ENCODE measurements at regions not wholly inside any gene's neighbourhood (a gene's known extent, or its start where the extent isn't known, plus 50 kb on each side); places are given as distances from the start of the nearest gene placed in this dataset.
"Not testable (repeated sequence)": the region's sequence is repeated elsewhere in the genome, so short reads cannot be mapped to it uniquely, and the experiment has no call there.

DNA sequence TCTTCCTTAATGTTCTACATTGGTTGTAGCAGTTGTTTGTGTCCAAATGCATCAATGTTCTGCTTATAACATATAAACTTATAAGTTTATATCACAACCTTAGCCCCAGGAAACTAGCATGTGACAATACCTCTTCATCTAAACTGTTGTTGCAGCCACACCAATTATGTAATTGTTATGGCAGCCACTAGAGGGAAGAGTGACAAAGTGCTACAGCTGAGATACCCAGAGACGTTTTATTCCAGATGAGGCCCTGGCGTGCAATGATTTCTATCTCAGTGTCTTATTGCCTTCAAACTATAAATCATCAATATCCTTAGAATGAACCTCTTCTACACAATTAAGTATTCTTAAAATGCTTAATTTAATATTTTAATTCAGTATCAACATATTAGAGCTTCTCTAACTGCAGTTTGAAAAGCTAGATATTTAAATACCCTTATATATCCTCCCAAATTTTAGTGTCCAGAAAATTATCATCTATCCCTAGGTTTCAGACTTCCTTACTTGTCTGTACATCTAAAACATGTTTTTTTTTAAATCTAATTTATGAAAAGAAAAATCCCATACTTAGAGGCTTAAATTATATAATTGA is 171.6 kb downstream of the PCDH10 start:
- in situ Hi-C loops (cut with MboI; ENCODE audit: low sequenced_read_pairs in 4 of 4) (no loop called here), intact Hi-C loops (cut with DNase I; ENCODE audit: low total_unique reads) (no loop called here)
- DNase-seq (no peak), ATAC-seq (no peak)
- Histone ChIP-seq H3K27me3 (no peaks in the 10 kb centered on the region), H3K36me3 (no peaks in the 10 kb centered on the region), H3K9me3 (no peaks in the 10 kb centered on the region), H3K4me3 (no peak overlapping the region), H3K27ac (no peak overlapping the region), H3K4me1 (no peaks in the 10 kb centered on the region)
- TF ChIP-seq, protein P1, sequence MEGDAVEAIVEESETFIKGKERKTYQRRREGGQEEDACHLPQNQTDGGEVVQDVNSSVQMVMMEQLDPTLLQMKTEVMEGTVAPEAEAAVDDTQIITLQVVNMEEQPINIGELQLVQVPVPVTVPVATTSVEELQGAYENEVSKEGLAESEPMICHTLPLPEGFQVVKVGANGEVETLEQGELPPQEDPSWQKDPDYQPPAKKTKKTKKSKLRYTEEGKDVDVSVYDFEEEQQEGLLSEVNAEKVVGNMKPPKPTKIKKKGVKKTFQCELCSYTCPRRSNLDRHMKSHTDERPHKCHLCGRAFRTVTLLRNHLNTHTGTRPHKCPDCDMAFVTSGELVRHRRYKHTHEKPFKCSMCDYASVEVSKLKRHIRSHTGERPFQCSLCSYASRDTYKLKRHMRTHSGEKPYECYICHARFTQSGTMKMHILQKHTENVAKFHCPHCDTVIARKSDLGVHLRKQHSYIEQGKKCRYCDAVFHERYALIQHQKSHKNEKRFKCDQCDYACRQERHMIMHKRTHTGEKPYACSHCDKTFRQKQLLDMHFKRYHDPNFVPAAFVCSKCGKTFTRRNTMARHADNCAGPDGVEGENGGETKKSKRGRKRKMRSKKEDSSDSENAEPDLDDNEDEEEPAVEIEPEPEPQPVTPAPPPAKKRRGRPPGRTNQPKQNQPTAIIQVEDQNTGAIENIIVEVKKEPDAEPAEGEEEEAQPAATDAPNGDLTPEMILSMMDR (IDR thresholded peaks at IDR 0.05 in 4 of 5, conservative IDR thresholded peaks at IDR 0.05 in 1 of 5), result no peak
- TF ChIP-seq POLR2A (IDR thresholded peaks at IDR 0.05), result no peak

GRCh38 chr4:133316909-133317308 is 167.8 kb downstream of the PCDH10 start:
- Histone ChIP-seq H3K27ac (no peak overlapping the region), H3K36me3 (no peaks in the 10 kb centered on the region), H3K4me3 (no peak overlapping the region), H3K4me1 (no peaks in the 10 kb centered on the region), H3K9me3 (no peaks in the 10 kb centered on the region), H3K27me3 (no peaks in the 10 kb centered on the region)
- in situ Hi-C loops (cut with MboI; ENCODE audit: low sequenced_read_pairs in 4 of 4), result no loop called here
- ATAC-seq (no peak), DNase-seq (no peak)
- intact Hi-C loops (cut with DNase I; ENCODE audit: low total_unique reads), result no loop called here
- TF ChIP-seq POLR2A (IDR thresholded peaks at IDR 0.05), result no peak
- TF ChIP-seq, protein P1 (IDR thresholded peaks at IDR 0.05 in 4 of 5, conservative IDR thresholded peaks at IDR 0.05 in 1 of 5), result no peak

DNA sequence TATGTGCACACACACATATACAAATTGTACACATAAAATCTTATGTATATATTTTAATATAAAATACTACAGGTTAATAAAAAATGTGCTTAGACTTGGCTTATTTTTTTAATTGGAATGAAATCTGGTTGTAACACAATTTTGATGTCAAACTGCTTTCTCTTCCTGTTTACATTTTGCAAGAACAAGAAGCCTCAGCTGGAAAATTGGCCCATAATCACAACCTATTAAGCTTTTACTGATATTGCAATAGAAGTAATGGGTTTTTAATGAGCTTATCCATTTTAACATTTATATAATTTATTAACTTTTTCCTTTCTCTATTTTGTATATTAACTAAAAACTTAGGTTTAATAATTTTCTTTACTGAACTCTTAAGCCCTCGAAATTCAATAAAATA is 165.9 kb downstream of the PCDH10 start:
- no peaks in the 10 kb centered on the region for H3K27me3 ChIP-seq
- intact Hi-C loops (cut with DNase I; ENCODE audit: low total_unique reads), result no loop called here

DNA sequence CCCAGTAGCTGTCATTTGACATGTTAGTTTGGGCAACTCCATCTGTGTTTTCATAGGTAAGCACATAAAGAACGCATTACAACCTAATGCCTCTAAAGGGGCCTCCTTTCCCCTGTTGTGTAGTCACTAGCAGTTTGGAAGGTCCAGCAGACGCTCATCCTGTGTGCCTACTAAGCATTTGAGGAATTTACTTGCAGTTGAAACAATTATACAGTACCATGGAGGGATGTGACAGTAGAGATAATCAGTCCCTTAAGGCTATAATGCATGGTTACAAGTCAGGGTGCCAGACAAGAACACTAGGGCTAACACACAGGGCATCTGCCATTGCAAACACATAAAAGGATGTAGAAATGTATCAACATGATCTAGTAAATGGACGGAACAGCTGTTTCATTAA is 138.3 kb downstream of the PCDH10 start:
- no peak overlapping the region for H3K4me3 ChIP-seq
- no peaks in the 10 kb centered on the region for H3K9me3 ChIP-seq
- in situ Hi-C loops (cut with MboI; ENCODE audit: low sequenced_read_pairs in 4 of 4), result no loop called here
- intact Hi-C loops (cut with DNase I; ENCODE audit: low total_unique reads), result no loop called here
- no peak for ATAC-seq
- H3K27me3 ChIP-seq, result no peaks in the 10 kb centered on the region
- TF ChIP-seq, protein P1 (IDR thresholded peaks at IDR 0.05 in 4 of 5, conservative IDR thresholded peaks at IDR 0.05 in 1 of 5), result no peak
- no peak for TF ChIP-seq POLR2A (IDR thresholded peaks at IDR 0.05)
- no peaks in the 10 kb centered on the region for H3K4me1 ChIP-seq
- H3K27ac ChIP-seq, result no peak overlapping the region
- no peaks in the 10 kb centered on the region for H3K36me3 ChIP-seq
- no peak for DNase-seq

More for the DNA sequence above, 165.9 kb downstream of the PCDH10 start:
- DNase-seq, result no peak
- Histone ChIP-seq H3K4me1 (no peaks in the 10 kb centered on the region), H3K27ac (no peak overlapping the region), H3K9me3 (no peaks in the 10 kb centered on the region), H3K4me3 (no peak overlapping the region), H3K36me3 (no peaks in the 10 kb centered on the region)
- TF ChIP-seq, protein P1 (IDR thresholded peaks at IDR 0.05 in 4 of 5, conservative IDR thresholded peaks at IDR 0.05 in 1 of 5), result no peak
- TF ChIP-seq POLR2A (IDR thresholded peaks at IDR 0.05), result no peak
- in situ Hi-C loops (cut with MboI; ENCODE audit: low sequenced_read_pairs in 4 of 4), result no loop called here
- ATAC-seq, result no peak

- TF ChIP-seq POLR2A (IDR thresholded peaks at IDR 0.05), result no peak
- TF ChIP-seq, protein P1 (IDR thresholded peaks at IDR 0.05 in 4 of 5, conservative IDR thresholded peaks at IDR 0.05 in 1 of 5), result no peak
- Histone ChIP-seq H3K9me3 (no peaks in the 10 kb centered on the region), H3K4me3 (no peak overlapping the region), H3K27me3 (no peaks in the 10 kb centered on the region), H3K27ac (no peak overlapping the region), H3K36me3 (no peaks in the 10 kb centered on the region), H3K4me1 (no peaks in the 10 kb centered on the region)
- in situ Hi-C loops (cut with MboI; ENCODE audit: low sequenced_read_pairs in 4 of 4) (no loop called here), intact Hi-C loops (cut with DNase I; ENCODE audit: low total_unique reads) (no loop called here)
- DNase-seq (no peak), ATAC-seq (no peak)
Observed at GRCh38 chr4:133278591-133278990, 129.5 kb downstream of the PCDH10 start.

DNA sequence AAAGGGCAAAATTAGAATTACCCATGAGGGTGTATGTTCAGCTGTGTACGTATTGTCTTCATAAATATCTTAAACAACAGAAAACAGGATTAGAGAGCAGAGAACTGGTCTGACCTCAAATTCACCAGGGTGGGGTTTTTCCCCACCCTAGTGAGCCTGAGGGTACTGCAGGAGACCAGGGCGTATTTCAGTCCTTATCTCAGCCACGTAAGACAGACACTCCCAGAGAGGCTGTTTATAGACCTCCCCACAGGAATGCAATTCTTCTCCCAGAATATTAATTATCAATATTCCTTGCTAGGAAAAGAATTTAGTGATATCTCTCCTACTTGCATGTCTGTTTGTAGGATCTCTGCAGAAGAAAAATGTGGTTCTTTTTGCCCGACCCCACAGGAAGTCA is 128.8 kb downstream of the PCDH10 start:
- in situ Hi-C loops (cut with MboI; ENCODE audit: low sequenced_read_pairs in 4 of 4); H3K4me3 ChIP-seq; H3K4me1 ChIP-seq; H3K36me3 ChIP-seq; H3K27ac ChIP-seq; ATAC-seq; DNase-seq; H3K9me3 ChIP-seq; H3K27me3 ChIP-seq; intact Hi-C loops (cut with DNase I; ENCODE audit: low total_unique reads): not testable (repeated sequence)
